ENCODE measurements at regions not wholly inside any gene's neighbourhood (a gene's known extent, or its start where the extent isn't known, plus 50 kb on each side); places are given as distances from the start of the nearest gene placed in this dataset.

GRCh38 chr11:42555190-42555589, 756.6 kb upstream of the API5 start:
- no peak for TF ChIP-seq CTCF (IDR thresholded peaks at IDR 0.05; ENCODE audit: poor library complexity, severe bottlenecking)
- TF ChIP-seq POLR2AphosphoS5 (IDR thresholded peaks at IDR 0.05): no peak
- TF ChIP-seq EZH2 (IDR thresholded peaks at IDR 0.05; ENCODE audit: borderline replicate concordance, insufficient read depth, low read length, poor library complexity, severe bottlenecking): no peak
- no peak for TF ChIP-seq EP300 (conservative IDR thresholded peaks at IDR 0.05; ENCODE audit: poor library complexity, severe bottlenecking)
- no peak for TF ChIP-seq REST (IDR thresholded peaks at IDR 0.05; ENCODE audit: borderline replicate concordance)
- no peak for TF ChIP-seq MXI1 (conservative IDR thresholded peaks at IDR 0.05; ENCODE audit: poor library complexity, severe bottlenecking)
- no peak for TF ChIP-seq SMC3 (conservative IDR thresholded peaks at IDR 0.05; ENCODE audit: poor library complexity)
- TF ChIP-seq TAF1 (IDR thresholded peaks at IDR 0.05; ENCODE audit: low read depth): no peak
